ENCODE measurements at regions not wholly inside any gene's neighbourhood (a gene's known extent, or its start where the extent isn't known, plus 50 kb on each side); places are given as distances from the start of the nearest gene placed in this dataset.
A peak's percentile ranks its signal among the peaks of the same experiment; 100 is the strongest.
"Not testable (repeated sequence)": the region's sequence is repeated elsewhere in the genome, so short reads cannot be mapped to it uniquely, and the experiment has no call there.

GRCh38 chr6:170221753-170222400 lies 69.0 kb downstream of the DLL1 start:
- Mint-ChIP-seq H3K27me3 (peaks cover 4% of the 10 kb centered on the region), H3K4me3 (ENCODE audit: low read depth) (no peak overlapping the region), H3K27ac (no peak overlapping the region), H3K36me3 (ENCODE audit: insufficient read depth) (no peaks in the 10 kb centered on the region), H3K9me3 (ENCODE audit: low read depth) (no peaks in the 10 kb centered on the region), H3K4me1 (ENCODE audit: low read depth) (peaks cover 29% of the 10 kb centered on the region)
- no peak for TF ChIP-seq CTCF (IDR thresholded peaks at IDR 0.05; ENCODE audit: unreplicated experiment)
- DNase-seq (ENCODE audit: low spot score, unreplicated experiment), result no peak

GRCh38 chr6:170221052-170221752 lies 69.7 kb downstream of the DLL1 start:
- Mint-ChIP-seq H3K27me3 (peaks cover 4% of the 10 kb centered on the region), H3K4me1 (ENCODE audit: low read depth) (peaks cover 29% of the 10 kb centered on the region), H3K27ac (no peak overlapping the region), H3K4me3 (ENCODE audit: low read depth) (no peak overlapping the region), H3K9me3 (ENCODE audit: low read depth) (no peaks in the 10 kb centered on the region), H3K36me3 (ENCODE audit: insufficient read depth) (no peaks in the 10 kb centered on the region)
- no peak for TF ChIP-seq CTCF (IDR thresholded peaks at IDR 0.05; ENCODE audit: unreplicated experiment)
- no peak for DNase-seq (ENCODE audit: low spot score, unreplicated experiment)

GRCh38 chr6:170213637-170214018 lies 77.2 kb downstream of the DLL1 start:
- not testable (repeated sequence) for H3K36me3 Mint-ChIP-seq (ENCODE audit: insufficient read depth); H3K4me3 Mint-ChIP-seq (ENCODE audit: low read depth); H3K4me1 Mint-ChIP-seq (ENCODE audit: low read depth); DNase-seq (ENCODE audit: low spot score, unreplicated experiment); H3K9me3 Mint-ChIP-seq (ENCODE audit: low read depth)
- Mint-ChIP-seq H3K27ac (peak overlapping the region; percentile 18), H3K27me3 (peaks cover 23% of the 10 kb centered on the region)

- TF ChIP-seq CTCF (IDR thresholded peaks at IDR 0.05; ENCODE audit: unreplicated experiment), result no peak
- H3K27ac Mint-ChIP-seq, result no peak overlapping the region
- H3K9me3 Mint-ChIP-seq (ENCODE audit: low read depth), result no peaks in the 10 kb centered on the region
- no peak for DNase-seq (ENCODE audit: low spot score, unreplicated experiment)
- H3K27me3 Mint-ChIP-seq, result peaks cover 23% of the 10 kb centered on the region
- H3K4me3 Mint-ChIP-seq (ENCODE audit: low read depth), result no peak overlapping the region
- no peaks in the 10 kb centered on the region for H3K36me3 Mint-ChIP-seq (ENCODE audit: insufficient read depth)
- peaks cover 4% of the 10 kb centered on the region for H3K4me1 Mint-ChIP-seq (ENCODE audit: low read depth)
These were observed 77.8 kb downstream of the DLL1 start for GRCh38 chr6:170212956-170213636.

GRCh38 chr6:170212051-170212756 lies 78.7 kb downstream of the DLL1 start:
- no peak for TF ChIP-seq CTCF (IDR thresholded peaks at IDR 0.05; ENCODE audit: unreplicated experiment)
- Mint-ChIP-seq H3K27me3 (peaks cover 23% of the 10 kb centered on the region), H3K27ac (no peak overlapping the region), H3K9me3 (ENCODE audit: low read depth) (no peaks in the 10 kb centered on the region), H3K4me1 (ENCODE audit: low read depth) (peaks cover 4% of the 10 kb centered on the region), H3K36me3 (ENCODE audit: insufficient read depth) (no peaks in the 10 kb centered on the region), H3K4me3 (ENCODE audit: low read depth) (no peak overlapping the region)
- DNase-seq (ENCODE audit: low spot score, unreplicated experiment), result no peak
